WERI-Rb-1 (cell line): ENCODE measurements at regions not wholly inside any gene's neighbourhood (a gene's known extent, or its start where the extent isn't known, plus 50 kb on each side); places are given as distances from the start of the nearest gene placed in this dataset.
"Not testable (repeated sequence)": the region's sequence is repeated elsewhere in the genome, so short reads cannot be mapped to it uniquely, and the experiment has no call there.

Source experiments
- DNase-seq: peaks from one replicate; pipeline ENCODE4 v3.0.0-alpha.2; 2020
- H3K27ac ChIP-seq: fragments of 250-450 bp; sonication (Bioruptor Pico); 2 replicates; pipeline ENCODE4 v1.5.1; 2020; ENCODE audit warnings: mild to moderate bottlenecking, moderate library complexity
- H3K27me3 ChIP-seq: fragments of 250-450 bp; sonication (Bioruptor Pico); 2 replicates; pipeline ENCODE4 v1.5.1; 2021; ENCODE audit warnings: mild to moderate bottlenecking, low read depth, moderate library complexity; ENCODE audit not compliant: insufficient read depth, severe bottlenecking
- H3K36me3 ChIP-seq: fragments of 250-450 bp; sonication (Bioruptor Pico); 2 replicates; pipeline ENCODE4 v1.5.1; 2020; ENCODE audit warnings: mild to moderate bottlenecking, moderate library complexity
- H3K4me3 ChIP-seq: 2 replicates; pipeline ENCODE4 v1.5.1; 2011; ENCODE audit warnings: low read depth, mild to moderate bottlenecking, control low read depth, low read length
- H3K9me3 ChIP-seq: fragments of 250-450 bp; sonication (Bioruptor Pico); 2 replicates; pipeline ENCODE4 v1.5.1; 2021; ENCODE audit warnings: mild to moderate bottlenecking, moderate library complexity; ENCODE audit not compliant: severe bottlenecking
- TF ChIP-seq, protein P1 (sequence below): IDR thresholded peaks from 2 replicates; pipeline ENCODE4 v1.5.1; 2011; ENCODE audit warnings: low read depth, mild to moderate bottlenecking, control low read depth, inconsistent platforms, low read length

DNA sequence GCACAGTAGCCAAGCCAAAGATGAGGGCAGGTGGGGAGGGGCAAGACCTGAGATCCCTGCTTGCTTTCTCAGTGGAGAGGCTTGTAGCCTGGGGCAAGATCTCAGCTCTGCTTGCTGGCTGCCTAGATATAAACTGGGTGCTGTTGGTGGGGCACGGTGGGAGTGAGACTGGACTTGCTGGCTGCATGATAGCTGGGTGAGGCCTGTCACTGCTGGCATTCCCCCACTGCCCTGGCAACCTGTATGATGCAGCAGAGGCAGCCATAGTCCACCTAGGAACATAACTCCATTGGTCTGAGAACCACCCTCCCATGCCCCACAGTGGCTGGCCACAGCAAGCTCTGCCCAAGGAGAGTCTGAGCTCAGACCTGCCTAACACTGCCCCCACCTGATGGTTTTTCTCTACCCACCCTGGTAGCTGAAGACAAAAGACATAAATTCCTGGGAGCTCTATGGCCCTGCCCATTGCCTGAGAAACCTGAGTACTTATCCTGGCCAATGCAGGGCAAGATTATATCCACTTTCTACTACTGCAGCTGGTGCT lies 261.9 kb upstream of the DEPDC1 start:
- no peaks in the 10 kb centered on the region for H3K27me3 ChIP-seq
- no peak overlapping the region for H3K4me3 ChIP-seq
- no peak overlapping the region for H3K27ac ChIP-seq
- H3K36me3 ChIP-seq: no peaks in the 10 kb centered on the region
- TF ChIP-seq, protein P1, sequence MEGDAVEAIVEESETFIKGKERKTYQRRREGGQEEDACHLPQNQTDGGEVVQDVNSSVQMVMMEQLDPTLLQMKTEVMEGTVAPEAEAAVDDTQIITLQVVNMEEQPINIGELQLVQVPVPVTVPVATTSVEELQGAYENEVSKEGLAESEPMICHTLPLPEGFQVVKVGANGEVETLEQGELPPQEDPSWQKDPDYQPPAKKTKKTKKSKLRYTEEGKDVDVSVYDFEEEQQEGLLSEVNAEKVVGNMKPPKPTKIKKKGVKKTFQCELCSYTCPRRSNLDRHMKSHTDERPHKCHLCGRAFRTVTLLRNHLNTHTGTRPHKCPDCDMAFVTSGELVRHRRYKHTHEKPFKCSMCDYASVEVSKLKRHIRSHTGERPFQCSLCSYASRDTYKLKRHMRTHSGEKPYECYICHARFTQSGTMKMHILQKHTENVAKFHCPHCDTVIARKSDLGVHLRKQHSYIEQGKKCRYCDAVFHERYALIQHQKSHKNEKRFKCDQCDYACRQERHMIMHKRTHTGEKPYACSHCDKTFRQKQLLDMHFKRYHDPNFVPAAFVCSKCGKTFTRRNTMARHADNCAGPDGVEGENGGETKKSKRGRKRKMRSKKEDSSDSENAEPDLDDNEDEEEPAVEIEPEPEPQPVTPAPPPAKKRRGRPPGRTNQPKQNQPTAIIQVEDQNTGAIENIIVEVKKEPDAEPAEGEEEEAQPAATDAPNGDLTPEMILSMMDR: no peak
- no peak for DNase-seq
- H3K9me3 ChIP-seq: no peaks in the 10 kb centered on the region

GRCh38 chr1:68767941-68768340 lies 271.1 kb upstream of the DEPDC1 start:
- H3K9me3 ChIP-seq: no peaks in the 10 kb centered on the region
- no peak overlapping the region for H3K4me3 ChIP-seq
- H3K27me3 ChIP-seq: no peaks in the 10 kb centered on the region
- TF ChIP-seq, protein P1: no peak
- H3K36me3 ChIP-seq: no peaks in the 10 kb centered on the region
- no peak for DNase-seq
- H3K27ac ChIP-seq: no peak overlapping the region

GRCh38 chr1:68770817-68771216 lies 273.9 kb upstream of the DEPDC1 start:
- TF ChIP-seq, protein P1: no peak
- no peaks in the 10 kb centered on the region for H3K27me3 ChIP-seq

GRCh38 chr1:68777851-68778250 lies 281.0 kb upstream of the DEPDC1 start:
- no peaks in the 10 kb centered on the region for H3K27me3 ChIP-seq
- H3K9me3 ChIP-seq: no peaks in the 10 kb centered on the region
- DNase-seq: no peak
- no peak overlapping the region for H3K27ac ChIP-seq
- TF ChIP-seq, protein P1: no peak
- H3K36me3 ChIP-seq: no peaks in the 10 kb centered on the region
- H3K4me3 ChIP-seq: no peak overlapping the region

More at GRCh38 chr1:68770817-68771216, 273.9 kb upstream of the DEPDC1 start:
- no peak overlapping the region for H3K27ac ChIP-seq
- H3K9me3 ChIP-seq: no peaks in the 10 kb centered on the region
- H3K4me3 ChIP-seq: no peak overlapping the region
- no peak for DNase-seq
- no peaks in the 10 kb centered on the region for H3K36me3 ChIP-seq

DNA sequence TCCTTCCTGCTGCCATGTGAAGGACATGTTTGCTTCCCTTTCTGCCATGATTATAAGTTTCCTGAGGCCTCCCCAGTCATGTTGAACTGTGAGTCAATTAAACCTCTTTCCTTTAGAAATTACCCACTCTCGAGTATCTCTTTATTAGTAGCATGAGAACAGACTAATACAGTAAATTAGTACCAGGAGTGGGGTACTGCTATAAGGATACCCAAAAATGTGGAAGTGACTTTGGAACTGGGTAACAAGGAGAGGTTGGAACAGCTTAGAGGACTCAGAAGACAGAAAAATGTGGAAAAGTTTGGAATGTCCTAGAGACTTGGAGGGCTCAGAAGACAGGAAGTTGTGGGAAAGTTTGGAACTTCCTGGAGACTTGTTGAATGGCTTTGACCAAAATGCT lies 283.0 kb upstream of the DEPDC1 start:
- H3K4me3 ChIP-seq, H3K9me3 ChIP-seq, H3K27ac ChIP-seq, H3K27me3 ChIP-seq, H3K36me3 ChIP-seq, DNase-seq: not testable (repeated sequence)

GRCh38 chr1:68780919-68781318 lies 284.0 kb upstream of the DEPDC1 start:
- H3K9me3 ChIP-seq: no peaks in the 10 kb centered on the region
- H3K27me3 ChIP-seq: no peaks in the 10 kb centered on the region
- no peak for DNase-seq
- no peaks in the 10 kb centered on the region for H3K36me3 ChIP-seq
- no peak overlapping the region for H3K4me3 ChIP-seq
- H3K27ac ChIP-seq: no peak overlapping the region
- TF ChIP-seq, protein P1: no peak
